ENCODE measurements at regions not wholly inside any gene's neighbourhood (a gene's known extent, or its start where the extent isn't known, plus 50 kb on each side); places are given as distances from the start of the nearest gene placed in this dataset.

GRCh38 chr1:62386351-62387121 is 50.3 kb upstream of the USP1 start:
- TF ChIP-seq POLR2A (IDR thresholded peaks at IDR 0.05; ENCODE audit: low read depth, low read length) (no peak), CTCF (IDR thresholded peaks at IDR 0.05; ENCODE audit: extremely low read depth in 1 of 2, insufficient read depth in 1 of 2, low read depth in 1 of 2, low read length in 2 of 2) (no peak), EZH2 (IDR thresholded peaks at IDR 0.05; ENCODE audit: borderline replicate concordance, low read depth, low read length, severe bottlenecking) (no peak)
